HEK293 (cell line): ENCODE measurements at regions not wholly inside any gene's neighbourhood (a gene's known extent, or its start where the extent isn't known, plus 50 kb on each side); places are given as distances from the start of the nearest gene placed in this dataset.
"Not testable (repeated sequence)": the region's sequence is repeated elsewhere in the genome, so short reads cannot be mapped to it uniquely, and the experiment has no call there.

Source experiments
- BCL11A ChIP-seq: fragments of 450-650 bp; formaldehyde crosslinking; IDR thresholded peaks from 2 replicates; pipeline ENCODE4 v1.5.1; 2016; ENCODE audit warnings: low read depth, missing biosample characterization, missing genetic modification characterization
- BCL11B ChIP-seq: fragments of 450-650 bp; formaldehyde crosslinking; IDR thresholded peaks from 2 replicates; pipeline ENCODE4 v1.5.1; 2016; ENCODE audit warnings: low read depth, missing biosample characterization, missing genetic modification characterization
- SCRT2 ChIP-seq: fragments of 450-650 bp; formaldehyde crosslinking; IDR thresholded peaks from 2 replicates; pipeline ENCODE4 v1.5.1; 2016; ENCODE audit warnings: missing biosample characterization, missing genetic modification characterization
- ZNF175 ChIP-seq: fragments of 450-650 bp; formaldehyde crosslinking; IDR thresholded peaks from 2 replicates; pipeline ENCODE4 v1.5.1; 2016; ENCODE audit warnings: missing biosample characterization, missing genetic modification characterization
- ZNF302 ChIP-seq: fragments of 450-650 bp; formaldehyde crosslinking; IDR thresholded peaks from 2 replicates; pipeline ENCODE4 v1.5.1; 2016; ENCODE audit warnings: missing biosample characterization, missing genetic modification characterization, low read depth
- ZNF501 ChIP-seq: fragments of 450-650 bp; formaldehyde crosslinking; IDR thresholded peaks from 2 replicates; pipeline ENCODE4 v1.5.1; 2016; ENCODE audit warnings: missing biosample characterization, missing genetic modification characterization
- ZNF530 ChIP-seq: fragments of 450-650 bp; formaldehyde crosslinking; IDR thresholded peaks from 2 replicates; pipeline ENCODE4 v1.5.1; 2016; ENCODE audit warnings: low read depth, missing biosample characterization, missing genetic modification characterization
- ZNF548 ChIP-seq: fragments of 450-650 bp; formaldehyde crosslinking; IDR thresholded peaks from 2 replicates; pipeline ENCODE4 v1.5.1; 2016; ENCODE audit warnings: missing biosample characterization, missing genetic modification characterization
- ZNF558 ChIP-seq: fragments of 450-650 bp; formaldehyde crosslinking; IDR thresholded peaks from 2 replicates; pipeline ENCODE4 v1.5.1; 2016; ENCODE audit warnings: missing biosample characterization, missing genetic modification characterization
- TF ChIP-seq, protein P1 (sequence below): fragments of 450-650 bp; formaldehyde crosslinking; IDR thresholded peaks from 2 replicates; pipeline ENCODE4 v1.5.1; 2016; ENCODE audit warnings: missing biosample characterization, missing genetic modification characterization, low read depth
- TF ChIP-seq, protein P2 (sequence below): fragments of 450-650 bp; formaldehyde crosslinking; IDR thresholded peaks from 2 replicates; pipeline ENCODE4 v1.5.1; 2016; ENCODE audit warnings: missing biosample characterization, missing genetic modification characterization
- TF ChIP-seq, protein P3 (sequence below): fragments of 450-650 bp; formaldehyde crosslinking; IDR thresholded peaks from 2 replicates; pipeline ENCODE4; 2016; ENCODE audit warnings: missing biosample characterization, missing genetic modification characterization
- TF ChIP-seq, protein P4 (sequence below): fragments of 450-650 bp; formaldehyde crosslinking; IDR thresholded peaks from 2 replicates; pipeline ENCODE4 v1.5.1; 2016; ENCODE audit warnings: missing biosample characterization, missing genetic modification characterization
- TF ChIP-seq, protein P5 (sequence below): fragments of 450-650 bp; formaldehyde crosslinking; IDR thresholded peaks from 2 replicates; pipeline ENCODE4 v1.5.1; 2016; ENCODE audit warnings: missing biosample characterization, missing genetic modification characterization

DNA sequence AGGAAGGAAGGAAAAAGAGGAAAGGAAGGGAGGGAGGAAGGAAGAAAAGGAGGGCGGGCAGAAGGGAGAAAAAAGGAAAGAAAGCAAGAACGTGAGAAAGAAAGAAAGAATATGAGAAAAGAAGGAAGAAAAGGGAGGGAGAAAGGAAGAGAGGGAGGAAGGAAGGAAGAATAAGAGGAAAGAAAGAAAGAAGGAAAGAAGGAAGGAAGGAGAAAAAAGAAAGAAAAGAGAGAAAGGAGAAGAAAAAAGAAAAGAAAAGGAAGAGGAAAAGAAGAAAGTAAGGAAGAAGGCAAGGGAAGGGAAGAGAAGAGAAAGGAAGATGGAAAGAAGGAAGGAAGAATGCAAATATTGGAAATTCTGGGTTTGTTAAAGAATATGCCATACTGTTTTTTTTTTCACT, 1332.4 kb downstream of the TP53TG3F start:
- TF ChIP-seq ZNF558; ZNF501 (tag by site-specific recombination); ZNF530 (tag by site-specific recombination); BCL11A (tag by site-specific recombination); ZNF548 (tag by site-specific recombination); ZNF175 (tag by site-specific recombination); SCRT2 (tag by site-specific recombination); ZNF302 (tag by site-specific recombination); BCL11B (tag by site-specific recombination): not testable (repeated sequence)
- TF ChIP-seq, protein P1, sequence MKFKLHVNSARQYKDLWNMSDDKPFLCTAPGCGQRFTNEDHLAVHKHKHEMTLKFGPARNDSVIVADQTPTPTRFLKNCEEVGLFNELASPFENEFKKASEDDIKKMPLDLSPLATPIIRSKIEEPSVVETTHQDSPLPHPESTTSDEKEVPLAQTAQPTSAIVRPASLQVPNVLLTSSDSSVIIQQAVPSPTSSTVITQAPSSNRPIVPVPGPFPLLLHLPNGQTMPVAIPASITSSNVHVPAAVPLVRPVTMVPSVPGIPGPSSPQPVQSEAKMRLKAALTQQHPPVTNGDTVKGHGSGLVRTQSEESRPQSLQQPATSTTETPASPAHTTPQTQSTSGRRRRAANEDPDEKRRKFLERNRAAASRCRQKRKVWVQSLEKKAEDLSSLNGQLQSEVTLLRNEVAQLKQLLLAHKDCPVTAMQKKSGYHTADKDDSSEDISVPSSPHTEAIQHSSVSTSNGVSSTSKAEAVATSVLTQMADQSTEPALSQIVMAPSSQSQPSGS (tag by site-specific recombination): not testable (repeated sequence)
- TF ChIP-seq, protein P2, sequence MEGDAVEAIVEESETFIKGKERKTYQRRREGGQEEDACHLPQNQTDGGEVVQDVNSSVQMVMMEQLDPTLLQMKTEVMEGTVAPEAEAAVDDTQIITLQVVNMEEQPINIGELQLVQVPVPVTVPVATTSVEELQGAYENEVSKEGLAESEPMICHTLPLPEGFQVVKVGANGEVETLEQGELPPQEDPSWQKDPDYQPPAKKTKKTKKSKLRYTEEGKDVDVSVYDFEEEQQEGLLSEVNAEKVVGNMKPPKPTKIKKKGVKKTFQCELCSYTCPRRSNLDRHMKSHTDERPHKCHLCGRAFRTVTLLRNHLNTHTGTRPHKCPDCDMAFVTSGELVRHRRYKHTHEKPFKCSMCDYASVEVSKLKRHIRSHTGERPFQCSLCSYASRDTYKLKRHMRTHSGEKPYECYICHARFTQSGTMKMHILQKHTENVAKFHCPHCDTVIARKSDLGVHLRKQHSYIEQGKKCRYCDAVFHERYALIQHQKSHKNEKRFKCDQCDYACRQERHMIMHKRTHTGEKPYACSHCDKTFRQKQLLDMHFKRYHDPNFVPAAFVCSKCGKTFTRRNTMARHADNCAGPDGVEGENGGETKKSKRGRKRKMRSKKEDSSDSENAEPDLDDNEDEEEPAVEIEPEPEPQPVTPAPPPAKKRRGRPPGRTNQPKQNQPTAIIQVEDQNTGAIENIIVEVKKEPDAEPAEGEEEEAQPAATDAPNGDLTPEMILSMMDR: not testable (repeated sequence)
- TF ChIP-seq, protein P3, sequence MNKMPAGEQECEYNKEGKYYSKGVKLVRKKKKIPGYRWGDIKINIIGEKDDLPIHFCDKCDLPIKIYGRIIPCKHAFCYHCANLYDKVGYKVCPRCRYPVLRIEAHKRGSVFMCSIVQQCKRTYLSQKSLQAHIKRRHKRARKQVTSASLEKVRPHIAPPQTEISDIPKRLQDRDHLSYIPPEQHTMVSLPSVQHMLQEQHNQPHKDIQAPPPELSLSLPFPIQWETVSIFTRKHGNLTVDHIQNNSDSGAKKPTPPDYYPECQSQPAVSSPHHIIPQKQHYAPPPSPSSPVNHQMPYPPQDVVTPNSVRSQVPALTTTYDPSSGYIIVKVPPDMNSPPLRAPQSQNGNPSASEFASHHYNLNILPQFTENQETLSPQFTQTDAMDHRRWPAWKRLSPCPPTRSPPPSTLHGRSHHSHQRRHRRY (tag by site-specific recombination): not testable (repeated sequence)
- TF ChIP-seq, protein P4, sequence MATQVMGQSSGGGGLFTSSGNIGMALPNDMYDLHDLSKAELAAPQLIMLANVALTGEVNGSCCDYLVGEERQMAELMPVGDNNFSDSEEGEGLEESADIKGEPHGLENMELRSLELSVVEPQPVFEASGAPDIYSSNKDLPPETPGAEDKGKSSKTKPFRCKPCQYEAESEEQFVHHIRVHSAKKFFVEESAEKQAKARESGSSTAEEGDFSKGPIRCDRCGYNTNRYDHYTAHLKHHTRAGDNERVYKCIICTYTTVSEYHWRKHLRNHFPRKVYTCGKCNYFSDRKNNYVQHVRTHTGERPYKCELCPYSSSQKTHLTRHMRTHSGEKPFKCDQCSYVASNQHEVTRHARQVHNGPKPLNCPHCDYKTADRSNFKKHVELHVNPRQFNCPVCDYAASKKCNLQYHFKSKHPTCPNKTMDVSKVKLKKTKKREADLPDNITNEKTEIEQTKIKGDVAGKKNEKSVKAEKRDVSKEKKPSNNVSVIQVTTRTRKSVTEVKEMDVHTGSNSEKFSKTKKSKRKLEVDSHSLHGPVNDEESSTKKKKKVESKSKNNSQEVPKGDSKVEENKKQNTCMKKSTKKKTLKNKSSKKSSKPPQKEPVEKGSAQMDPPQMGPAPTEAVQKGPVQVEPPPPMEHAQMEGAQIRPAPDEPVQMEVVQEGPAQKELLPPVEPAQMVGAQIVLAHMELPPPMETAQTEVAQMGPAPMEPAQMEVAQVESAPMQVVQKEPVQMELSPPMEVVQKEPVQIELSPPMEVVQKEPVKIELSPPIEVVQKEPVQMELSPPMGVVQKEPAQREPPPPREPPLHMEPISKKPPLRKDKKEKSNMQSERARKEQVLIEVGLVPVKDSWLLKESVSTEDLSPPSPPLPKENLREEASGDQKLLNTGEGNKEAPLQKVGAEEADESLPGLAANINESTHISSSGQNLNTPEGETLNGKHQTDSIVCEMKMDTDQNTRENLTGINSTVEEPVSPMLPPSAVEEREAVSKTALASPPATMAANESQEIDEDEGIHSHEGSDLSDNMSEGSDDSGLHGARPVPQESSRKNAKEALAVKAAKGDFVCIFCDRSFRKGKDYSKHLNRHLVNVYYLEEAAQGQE (tag by site-specific recombination): not testable (repeated sequence)
- TF ChIP-seq, protein P5, sequence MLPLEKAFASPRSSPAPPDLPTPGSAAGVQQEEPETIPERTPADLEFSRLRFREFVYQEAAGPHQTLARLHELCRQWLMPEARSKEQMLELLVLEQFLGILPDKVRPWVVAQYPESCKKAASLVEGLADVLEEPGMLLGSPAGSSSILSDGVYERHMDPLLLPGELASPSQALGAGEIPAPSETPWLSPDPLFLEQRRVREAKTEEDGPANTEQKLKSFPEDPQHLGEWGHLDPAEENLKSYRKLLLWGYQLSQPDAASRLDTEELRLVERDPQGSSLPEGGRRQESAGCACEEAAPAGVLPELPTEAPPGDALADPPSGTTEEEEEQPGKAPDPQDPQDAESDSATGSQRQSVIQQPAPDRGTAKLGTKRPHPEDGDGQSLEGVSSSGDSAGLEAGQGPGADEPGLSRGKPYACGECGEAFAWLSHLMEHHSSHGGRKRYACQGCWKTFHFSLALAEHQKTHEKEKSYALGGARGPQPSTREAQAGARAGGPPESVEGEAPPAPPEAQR (tag by site-specific recombination): not testable (repeated sequence)
